SH-SY5Y (cell line): ENCODE measurements at regions not wholly inside any gene's neighbourhood (a gene's known extent, or its start where the extent isn't known, plus 50 kb on each side); places are given as distances from the start of the nearest gene placed in this dataset.

Experiments used
- GATA2 ChIP-seq: IDR thresholded peaks from 2 replicates; pipeline ENCODE4 v1.6.1; 2011; ENCODE audit warnings: mild to moderate bottlenecking, low read depth, low read length
- GATA3 ChIP-seq: IDR thresholded peaks from 2 replicates; pipeline ENCODE4 v1.6.1; 2011; ENCODE audit warnings: low read depth, mild to moderate bottlenecking, low read length, moderate library complexity

DNA sequence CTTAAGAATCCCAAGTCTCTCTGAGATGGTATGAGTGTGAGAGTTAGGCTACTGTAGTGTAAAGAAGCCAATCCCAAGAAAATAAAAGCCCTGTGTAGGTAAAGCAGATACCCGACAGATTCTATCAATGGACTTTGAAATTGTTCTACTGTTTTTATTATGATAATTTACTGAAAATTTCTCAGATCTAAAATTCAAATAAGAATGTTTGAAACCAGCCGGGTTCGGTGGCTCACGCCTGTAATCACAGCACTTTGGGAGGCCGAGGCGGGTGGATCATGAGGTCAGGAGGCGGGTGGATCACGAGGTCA, 208.3 kb upstream of the SPRED2 start:
- no peak for TF ChIP-seq GATA3
- TF ChIP-seq GATA2 = no peak
